ENCODE measurements at regions not wholly inside any gene's neighbourhood (a gene's known extent, or its start where the extent isn't known, plus 50 kb on each side); places are given as distances from the start of the nearest gene placed in this dataset.

DNA sequence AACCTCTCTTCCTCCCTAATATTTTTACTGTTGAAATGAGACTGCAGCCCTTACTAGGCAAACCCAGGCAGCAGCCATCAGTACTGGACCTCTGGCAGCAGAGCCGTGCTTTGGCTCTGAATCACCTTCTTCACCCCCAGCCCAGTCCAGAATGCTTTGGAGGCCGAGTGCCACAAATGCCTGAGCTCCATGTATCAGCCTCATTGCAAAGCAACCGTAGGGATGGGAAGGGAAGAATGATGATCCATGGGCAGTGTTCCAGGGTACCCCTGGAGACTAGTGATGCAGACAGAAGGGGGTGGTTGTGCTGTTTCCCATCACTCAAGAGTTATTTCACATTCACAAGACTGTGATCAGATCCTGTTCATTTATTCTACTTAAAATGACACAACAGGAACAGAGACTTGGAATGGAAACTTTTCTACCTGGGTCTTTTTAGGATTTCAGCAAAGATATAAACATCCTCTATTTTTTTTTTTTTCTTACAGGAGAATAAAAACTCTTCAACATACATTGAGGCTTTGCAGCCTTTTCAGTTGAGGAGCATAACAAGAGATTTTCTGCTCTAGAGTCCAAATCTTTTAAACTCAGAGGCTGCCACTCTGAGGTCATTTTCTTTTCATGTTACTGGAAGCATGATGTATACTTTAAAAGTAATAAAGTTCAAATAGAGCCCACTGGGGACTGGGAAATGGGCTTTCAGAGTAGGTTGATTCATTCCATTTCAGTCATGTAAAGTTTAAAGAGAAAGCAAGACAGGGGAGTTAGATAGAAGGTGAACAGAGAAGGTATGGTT is 138.3 kb downstream of the KCNJ2 start:
- TF ChIP-seq POLR2A (IDR thresholded peaks at IDR 0.05; ENCODE audit: low read depth, low read length) (no peak), POLR2AphosphoS5 (IDR thresholded peaks at IDR 0.05; ENCODE audit: low read depth, low read length) (no peak), TAF1 (IDR thresholded peaks at IDR 0.05; ENCODE audit: borderline replicate concordance, low read depth, low read length) (no peak)
